Endothelial cell of umbilical vein (primary cell): ENCODE measurements at regions not wholly inside any gene's neighbourhood (a gene's known extent, or its start where the extent isn't known, plus 50 kb on each side); places are given as distances from the start of the nearest gene placed in this dataset.

Experiments used
- BruUV-seq: library from RNA; stranded (reverse); fragments of 400-500 nt; replicated peaks from 2 replicates; lab custom pipeline; 2021; lab: Mats Ljungman, UMichigan
- CTCF ChIA-PET: fragments of 300-600, 350-600 bp; sonication (Branson Sonifier 250); formaldehyde crosslinking; loops from one replicate; lab custom pipeline; 2021; ENCODE audit warnings: antibody characterized with exemption, inconsistent platforms; lab: Charles Lee
- POLR2A ChIA-PET: fragments of 300-600, 350-600 bp; sonication (Branson Sonifier 250); formaldehyde crosslinking; loops from one replicate; lab custom pipeline; 2021; ENCODE audit warnings: antibody characterized with exemption, inconsistent platforms; lab: Charles Lee
- DNase-seq: peaks from one replicate; pipeline ENCODE4 v3.0.0-alpha.2; 2011; ENCODE audit warnings: low read depth, low spot score
- FAIRE-seq: peaks from 2 replicates; lab custom pipeline; 2011; peaks lifted over from hg19 to GRCh38; lab: Jason Lieb, UNC
- H2AFZ ChIP-seq: 2 replicates; pipeline ENCODE4 v1.6.0; 2012; ENCODE audit warnings: low read depth, low read length, control low read depth, inconsistent platforms
- H3K27ac ChIP-seq: 2 replicates; pipeline ENCODE4 v1.5.1; 2011; ENCODE audit warnings: low read depth, mild to moderate bottlenecking, control low read depth, low read length, moderate library complexity; ENCODE audit not compliant: insufficient read depth
- H3K27me3 ChIP-seq, 2 experiments: 2 replicates each; pipeline versions ENCODE4 v1.6.0 to v1.6.1; 2011; ENCODE audit warnings: low read length in 2 of 2, mixed read lengths in 1 of 2; ENCODE audit not compliant: control insufficient read depth in 2 of 2, insufficient read depth in 2 of 2
- H3K36me3 ChIP-seq, 2 experiments: 2 replicates in 1 of 2; 3 replicates in 1 of 2; pipeline ENCODE4 v1.5.1; 2011; ENCODE audit warnings: low read length in 2 of 2, mild to moderate bottlenecking in 1 of 2, moderate library complexity in 1 of 2; ENCODE audit not compliant: control insufficient read depth in 2 of 2, insufficient read depth in 2 of 2; ENCODE audit errors: extremely low read depth in 1 of 2
- H3K4me1 ChIP-seq: 3 replicates; pipeline ENCODE4 v1.5.1; 2011; ENCODE audit warnings: mild to moderate bottlenecking, low read length; ENCODE audit not compliant: control insufficient read depth, insufficient read depth; ENCODE audit errors: extremely low read depth
- H3K4me2 ChIP-seq: 2 replicates; pipeline ENCODE4 v1.6.1; 2011; ENCODE audit warnings: low read length, control low read depth, mixed read lengths; ENCODE audit not compliant: insufficient read depth
- H3K4me3 ChIP-seq, 3 experiments: fragments of 200-600 bp in 1 of 3; sonication (generic), shearing (Covaris generic) in 1 of 3; replicated peaks in 1 of 3; 2 replicates each; pipeline ENCODE4 v1.5.1; 2011 to 2016; ENCODE audit warnings: control low read depth in 3 of 3, low read length in 3 of 3, mild to moderate bottlenecking in 2 of 3, inconsistent platforms in 1 of 3, low read depth in 1 of 3, moderate library complexity in 1 of 3; ENCODE audit not compliant: insufficient read depth in 1 of 3
- H3K79me2 ChIP-seq: 2 replicates; pipeline ENCODE4 v1.6.0; 2012; ENCODE audit warnings: low read length, inconsistent platforms; ENCODE audit not compliant: control insufficient read depth, insufficient read depth
- H3K9ac ChIP-seq: replicated peaks from 2 replicates; pipeline ENCODE3; 2011; ENCODE audit warnings: low read length, control low read depth; ENCODE audit not compliant: insufficient read depth; ENCODE audit errors: extremely low read depth
- H3K9me1 ChIP-seq: replicated peaks from 3 replicates; pipeline ENCODE4 v1.6.0; 2011; ENCODE audit warnings: mild to moderate bottlenecking, low read length; ENCODE audit not compliant: control insufficient read depth, insufficient read depth; ENCODE audit errors: extremely low read depth
- H3K9me3 ChIP-seq: replicated peaks from 2 replicates; pipeline ENCODE4 v1.5.1; 2012; ENCODE audit warnings: low read length, inconsistent platforms; ENCODE audit not compliant: control insufficient read depth, insufficient read depth
- H4K20me1 ChIP-seq: replicated peaks from 2 replicates; pipeline ENCODE3; 2011; ENCODE audit warnings: mild to moderate bottlenecking, low read length; ENCODE audit not compliant: control insufficient read depth, insufficient read depth; ENCODE audit errors: extremely low read depth
- CTCF ChIP-seq, 2 donors: IDR thresholded peaks; 1 replicate in 1 of 2; 2 replicates in 1 of 2; pipeline ENCODE4 v1.5.1; 2011; ENCODE audit warnings: low read length in 2 of 2, mild to moderate bottlenecking in 2 of 2, moderate library complexity in 2 of 2, control low read depth in 1 of 2, inconsistent platforms in 1 of 2, low read depth in 1 of 2; ENCODE audit not compliant: insufficient read depth in 1 of 2; ENCODE audit errors: extremely low read depth in 1 of 2
- EZH2 ChIP-seq: IDR thresholded peaks from 2 replicates; pipeline ENCODE4 v1.6.1; 2012; ENCODE audit warnings: borderline replicate concordance, low read depth, mild to moderate bottlenecking, moderate library complexity, low read length, inconsistent platforms; ENCODE audit not compliant: severe bottlenecking
- FOS ChIP-seq: IDR thresholded peaks from 2 replicates; pipeline ENCODE4 v1.6.1; 2011; ENCODE audit warnings: mild to moderate bottlenecking, low read length, moderate library complexity, borderline replicate concordance; ENCODE audit not compliant: insufficient read depth
- GATA2 ChIP-seq: IDR thresholded peaks from 2 replicates; pipeline ENCODE4 v1.7.0; 2011; ENCODE audit warnings: low read depth, mild to moderate bottlenecking, moderate library complexity, mixed read lengths, low read length; ENCODE audit not compliant: insufficient read length, insufficient read depth
- JUN ChIP-seq: IDR thresholded peaks from 2 replicates; pipeline ENCODE4 v1.6.1; 2011; ENCODE audit warnings: borderline replicate concordance, low read depth; ENCODE audit not compliant: insufficient read length, insufficient read depth
- MAX ChIP-seq: IDR thresholded peaks from 2 replicates; pipeline ENCODE4 v1.6.1; 2011; ENCODE audit not compliant: insufficient read depth, insufficient read length
- MYC ChIP-seq: IDR thresholded peaks from one replicate; pipeline ENCODE4 v1.6.1; 2011; ENCODE audit warnings: mild to moderate bottlenecking, low read depth, low read length
- POLR2A ChIP-seq: IDR thresholded peaks from 2 replicates; pipeline ENCODE4 v1.6.1; 2012; ENCODE audit warnings: low read depth, mild to moderate bottlenecking, control low read depth, low read length
- POLR2AphosphoS5 ChIP-seq: IDR thresholded peaks from 2 replicates; pipeline ENCODE4 v1.6.1; 2012; ENCODE audit warnings: low read depth, mild to moderate bottlenecking, control low read depth, low read length, moderate library complexity; ENCODE audit not compliant: insufficient read depth
- dilution Hi-C: fragments of 300-500 bp; cut with MboI; formaldehyde crosslinking; loops from one replicate; pipeline ENCODE4 v1.15.0; 2019; ENCODE audit warnings: low sequenced_read_pairs; ENCODE audit not compliant: extremely low pct_ligation_motif_present
- intact Hi-C: fragments of 100-400 bp; cut with micrococcal nuclease; formaldehyde crosslinking; loops from one replicate; pipeline ENCODE4 v1.10.0; 2022

- H3K36me3 ChIP-seq, result no peaks in the 10 kb centered on the region
- CTCF ChIA-PET, result interaction anchor here (1.5 kb wide), 1 partner anchor 350 kb away, joined by 3 read pairs; no protein-coding TSS in a partner anchor
- TF ChIP-seq CTCF (IDR thresholded peaks at IDR 0.05; ENCODE audit: extremely low read depth in 1 of 2, insufficient read depth in 1 of 2, low read depth in 1 of 2, low read length in 2 of 2) (no peak), JUN (no peak), POLR2AphosphoS5 (no peak), GATA2 (no peak), MAX (no peak), FOS (no peak), EZH2 (no peak), MYC (no peak), POLR2A (no peak)
- H2AFZ ChIP-seq, result no peak overlapping the region
- dilution Hi-C loops, result no loop called here
- H3K79me2 ChIP-seq, result no peaks in the 10 kb centered on the region
- H3K9me3 ChIP-seq, result no peaks in the 10 kb centered on the region
- H3K4me2 ChIP-seq, result no peak overlapping the region
- no peaks in the 10 kb centered on the region for H3K4me1 ChIP-seq
- POLR2A ChIA-PET, result no interaction called here
- DNase-seq, result no peak
- no peak for FAIRE-seq
- H3K27ac ChIP-seq, result no peak overlapping the region
- no peaks in the 10 kb centered on the region for H3K9me1 ChIP-seq
- H4K20me1 ChIP-seq, result no peaks in the 10 kb centered on the region
- H3K9ac ChIP-seq, result no peak overlapping the region
- H3K4me3 ChIP-seq, result no peak overlapping the region
- intact Hi-C loops, result loop anchor here (5.0 kb wide), 1 partner anchor 195 kb away; no protein-coding TSS in a partner anchor
- no TSS peak for BruUV-seq
- H3K27me3 ChIP-seq, result no peaks in the 10 kb centered on the region
These were observed 203.4 kb upstream of the PARD3B start for GRCh38 chr2:204341887-204342276.
